ENCODE measurements at regions not wholly inside any gene's neighbourhood (a gene's known extent, or its start where the extent isn't known, plus 50 kb on each side); places are given as distances from the start of the nearest gene placed in this dataset.

GRCh38 chr1:38293567-38293966 is 247.0 kb upstream of the POU3F1 start:
- H3K27ac ChIP-seq (ENCODE audit: low read depth, low read length) = no peak overlapping the region
- no peak for TF ChIP-seq CTCF (IDR thresholded peaks at IDR 0.05; ENCODE audit: low read depth, low read length, poor library complexity, severe bottlenecking)
- TF ChIP-seq EZH2phosphoT487 (IDR thresholded peaks at IDR 0.05; ENCODE audit: borderline replicate concordance, low read length) = no peak
- no peaks in the 10 kb centered on the region for H3K79me2 ChIP-seq (ENCODE audit: control insufficient read depth, low read length)
- H4K20me1 ChIP-seq (ENCODE audit: control insufficient read depth, insufficient read depth, low read depth, low read length) = no peaks in the 10 kb centered on the region
- no peaks in the 10 kb centered on the region for H3K36me3 ChIP-seq (ENCODE audit: control insufficient read depth, low read length)
- H3K9me2 ChIP-seq (replicated peaks; ENCODE audit: control insufficient read depth, low read length) = no peaks in the 10 kb centered on the region
- no peaks in the 10 kb centered on the region for H3F3A ChIP-seq (ENCODE audit: control insufficient read depth, insufficient read depth)
- H3K4me3 ChIP-seq (ENCODE audit: low read length) = no peak overlapping the region
- peaks cover 20% of the 10 kb centered on the region for H3K27me3 ChIP-seq (ENCODE audit: control insufficient read depth, low read length)
- H3K9me3 ChIP-seq (ENCODE audit: control insufficient read depth, insufficient read depth, low read length) = no peaks in the 10 kb centered on the region
- no peaks in the 10 kb centered on the region for H3K4me1 ChIP-seq (ENCODE audit: control insufficient read depth, low read length)
- no peak overlapping the region for H3K4me2 ChIP-seq (ENCODE audit: low read length)

- Histone ChIP-seq H4K20me1 (ENCODE audit: control insufficient read depth, insufficient read depth, low read depth, low read length) (no peaks in the 10 kb centered on the region), H3K4me3 (ENCODE audit: low read length) (no peak overlapping the region), H3K27me3 (ENCODE audit: control insufficient read depth, low read length) (peaks cover 20% of the 10 kb centered on the region), H3K4me1 (ENCODE audit: control insufficient read depth, low read length) (no peaks in the 10 kb centered on the region), H3F3A (ENCODE audit: control insufficient read depth, insufficient read depth) (no peaks in the 10 kb centered on the region), H3K4me2 (ENCODE audit: low read length) (no peak overlapping the region), H3K9me2 (replicated peaks; ENCODE audit: control insufficient read depth, low read length) (no peaks in the 10 kb centered on the region), H3K27ac (ENCODE audit: low read depth, low read length) (no peak overlapping the region), H3K79me2 (ENCODE audit: control insufficient read depth, low read length) (no peaks in the 10 kb centered on the region), H3K9me3 (ENCODE audit: control insufficient read depth, insufficient read depth, low read length) (no peaks in the 10 kb centered on the region), H3K36me3 (ENCODE audit: control insufficient read depth, low read length) (no peaks in the 10 kb centered on the region)
- TF ChIP-seq EZH2phosphoT487 (IDR thresholded peaks at IDR 0.05; ENCODE audit: borderline replicate concordance, low read length) (no peak), CTCF (IDR thresholded peaks at IDR 0.05; ENCODE audit: low read depth, low read length, poor library complexity, severe bottlenecking) (no peak)
Observed at GRCh38 chr1:38292969-38293368, 246.4 kb upstream of the POU3F1 start.

GRCh38 chr1:38291906-38292521 is 245.4 kb upstream of the POU3F1 start:
- no peak overlapping the region for H3K4me2 ChIP-seq (ENCODE audit: low read length)

More at GRCh38 chr1:38291906-38292521, 245.4 kb upstream of the POU3F1 start:
- no peaks in the 10 kb centered on the region for H3K9me3 ChIP-seq (ENCODE audit: control insufficient read depth, insufficient read depth, low read length)
- H3K27me3 ChIP-seq (ENCODE audit: control insufficient read depth, low read length) = peaks cover 21% of the 10 kb centered on the region
- no peaks in the 10 kb centered on the region for H3K4me1 ChIP-seq (ENCODE audit: control insufficient read depth, low read length)
- H3K9me2 ChIP-seq (replicated peaks; ENCODE audit: control insufficient read depth, low read length) = no peaks in the 10 kb centered on the region
- H3K27ac ChIP-seq (ENCODE audit: low read depth, low read length) = no peak overlapping the region
- H3K36me3 ChIP-seq (ENCODE audit: control insufficient read depth, low read length) = no peaks in the 10 kb centered on the region
- no peak for TF ChIP-seq CTCF (IDR thresholded peaks at IDR 0.05; ENCODE audit: low read depth, low read length, poor library complexity, severe bottlenecking)
- TF ChIP-seq EZH2phosphoT487 (IDR thresholded peaks at IDR 0.05; ENCODE audit: borderline replicate concordance, low read length) = no peak
- no peaks in the 10 kb centered on the region for H3F3A ChIP-seq (ENCODE audit: control insufficient read depth, insufficient read depth)
- no peaks in the 10 kb centered on the region for H4K20me1 ChIP-seq (ENCODE audit: control insufficient read depth, insufficient read depth, low read depth, low read length)
- H3K79me2 ChIP-seq (ENCODE audit: control insufficient read depth, low read length) = no peaks in the 10 kb centered on the region
- no peak overlapping the region for H3K4me3 ChIP-seq (ENCODE audit: low read length)

Measured in DOHH2 (cell line).